C1 segment of cervical spinal cord (tissue), 14 donors: ENCODE measurements at regions not wholly inside any gene's neighbourhood (a gene's known extent, or its start where the extent isn't known, plus 50 kb on each side); places are given as distances from the start of the nearest gene placed in this dataset.
A peak's percentile ranks its signal among the peaks of the same experiment; 100 is the strongest.

Experiments used
- DNase-seq, 14 donors: peaks; one replicate each; lab custom pipeline; 2025; lab: John Stamatoyannopoulos, UW

DNA sequence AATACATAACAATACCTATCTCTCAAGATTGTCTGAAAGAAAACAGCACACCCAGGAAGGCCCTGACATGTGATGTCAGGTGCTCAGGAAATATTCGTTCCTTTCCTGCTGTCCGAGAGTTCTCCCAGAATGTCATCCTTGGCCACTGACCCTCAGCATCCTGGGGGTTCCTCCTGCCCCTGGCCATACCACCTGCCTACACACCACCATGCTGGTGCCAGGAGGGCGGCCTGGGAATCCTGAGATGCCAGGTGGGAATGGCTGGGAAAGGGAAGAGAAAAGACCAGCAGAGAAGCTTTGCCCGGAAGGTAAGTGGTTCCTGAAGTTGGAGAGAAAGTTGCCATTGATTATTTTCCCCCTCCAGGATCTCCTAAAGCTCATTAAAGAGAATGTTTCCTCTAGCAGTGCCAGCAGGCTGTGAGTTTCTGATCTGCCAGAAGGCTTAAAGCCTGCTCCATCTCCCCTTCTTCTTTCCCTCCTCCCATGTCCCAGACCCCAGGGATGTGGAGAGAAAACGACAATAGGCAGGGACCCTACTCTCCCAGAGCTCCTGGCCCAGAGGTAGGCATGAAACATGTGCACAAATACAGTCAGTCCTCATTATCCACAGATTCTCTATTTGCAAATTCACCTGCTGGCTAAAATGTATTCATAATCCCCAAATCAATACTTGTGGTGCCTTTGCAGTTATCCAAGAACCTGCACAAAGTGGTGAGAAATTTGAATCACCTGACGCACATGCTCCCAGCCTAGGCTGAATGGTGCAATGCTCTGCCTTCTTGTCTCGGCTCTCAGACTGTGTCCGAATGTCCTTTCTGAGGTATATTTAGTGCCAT lies 147.1 kb upstream of the MYCN start:
- no peak for DNase-seq

DNA sequence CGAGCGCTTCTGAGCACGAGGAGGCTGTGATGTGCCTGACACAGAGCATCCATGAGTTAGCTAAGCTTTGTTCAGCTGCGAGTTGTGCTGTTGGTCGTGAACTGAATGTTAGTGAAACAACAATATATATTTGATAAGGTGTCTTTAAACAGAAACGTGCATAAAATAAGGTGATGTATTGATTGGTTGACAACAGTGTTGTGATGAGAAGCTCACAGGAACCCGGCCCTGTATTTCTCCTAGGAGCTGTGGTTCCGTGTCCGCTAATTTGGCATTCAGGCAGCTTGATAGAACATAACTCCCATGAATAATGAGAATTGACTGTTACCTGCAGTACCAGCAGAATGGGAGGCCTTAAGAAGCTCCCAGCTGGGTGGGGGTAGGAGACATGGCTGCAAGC lies 146.4 kb upstream of the MYCN start:
- DNase-seq = no peak

DNA sequence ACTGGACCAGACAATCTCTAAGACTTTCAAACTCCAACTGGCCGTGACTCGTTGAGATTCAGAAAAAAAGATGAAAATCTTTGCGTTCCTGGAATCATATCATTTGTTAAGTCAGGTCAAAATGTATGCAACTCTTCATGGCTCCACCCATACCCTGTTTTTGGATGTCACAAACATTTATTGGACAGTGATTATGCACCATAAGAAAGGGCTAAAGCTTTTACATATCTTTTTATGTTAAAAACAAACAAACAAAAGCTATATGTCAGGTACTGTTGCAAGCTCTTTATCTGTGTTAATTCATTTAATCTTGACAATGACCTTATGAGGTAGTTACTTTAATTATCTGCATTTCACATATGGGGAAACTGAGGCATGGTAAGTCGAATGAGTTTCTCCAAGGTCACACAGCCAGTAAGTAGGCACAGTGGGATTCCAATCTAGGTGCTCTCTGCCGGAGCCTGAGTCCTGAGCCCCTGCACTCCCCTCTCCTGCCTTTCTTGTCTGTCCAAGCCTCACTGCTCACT lies 145.7 kb upstream of the MYCN start:
- no peak for DNase-seq

DNA sequence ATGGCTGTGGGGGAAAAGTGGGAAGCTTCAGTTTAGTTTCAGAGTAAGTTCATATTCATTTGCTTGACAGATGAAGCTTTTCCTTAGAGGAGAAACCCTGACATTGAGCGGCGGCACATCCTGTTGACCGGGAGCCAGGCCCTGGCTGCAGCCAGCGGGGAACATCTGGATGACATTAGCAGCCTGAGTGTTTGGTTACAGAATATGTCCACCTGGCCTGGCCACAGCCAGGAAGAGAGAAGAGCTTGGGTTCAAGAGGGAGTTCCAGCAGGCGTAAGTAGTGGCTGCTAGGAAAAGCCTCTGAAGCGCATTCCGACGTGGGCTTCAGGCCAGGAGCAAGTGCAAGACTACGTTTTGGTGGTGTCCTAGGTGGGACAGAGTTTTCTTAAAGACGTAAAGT lies 144.9 kb upstream of the MYCN start:
- no peak for DNase-seq

DNA sequence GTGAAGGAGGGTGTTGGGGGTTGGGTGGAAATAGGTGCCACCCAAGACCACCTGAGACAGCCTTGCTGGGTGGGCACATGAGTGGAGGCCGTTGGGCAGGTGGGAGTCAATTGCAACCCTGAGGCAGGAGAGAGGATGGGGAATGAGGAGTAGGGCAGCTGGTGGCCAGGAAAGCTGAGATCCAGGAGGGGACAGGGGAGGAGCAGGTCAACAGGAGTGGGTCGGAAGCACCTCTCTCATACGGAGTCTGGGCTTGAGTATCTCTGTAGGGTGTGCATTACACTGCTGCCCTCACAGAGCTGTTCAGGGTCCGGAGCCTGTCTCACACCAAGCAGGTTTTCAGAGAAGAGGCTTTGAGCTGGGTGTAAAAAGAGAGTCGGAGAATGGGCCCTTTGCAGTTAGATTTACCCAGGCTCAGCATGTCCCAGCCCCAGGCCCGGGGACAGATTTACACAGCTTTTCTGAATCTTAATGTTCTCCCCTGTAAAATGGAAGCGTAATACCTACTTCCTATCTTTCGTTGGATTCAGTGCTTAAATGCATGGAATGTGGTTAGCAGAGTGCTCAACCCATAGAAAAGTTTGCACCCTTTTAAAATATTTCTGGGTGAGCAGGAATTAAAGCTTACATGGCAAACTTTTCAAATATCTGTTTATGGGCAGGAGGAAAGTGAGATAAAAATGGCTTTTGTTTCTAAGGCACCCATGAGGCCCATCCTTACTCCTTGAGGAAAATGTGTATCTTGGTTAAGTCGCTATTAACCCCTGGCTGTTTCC lies 144.0 kb upstream of the MYCN start:
- no peak for DNase-seq

DNA sequence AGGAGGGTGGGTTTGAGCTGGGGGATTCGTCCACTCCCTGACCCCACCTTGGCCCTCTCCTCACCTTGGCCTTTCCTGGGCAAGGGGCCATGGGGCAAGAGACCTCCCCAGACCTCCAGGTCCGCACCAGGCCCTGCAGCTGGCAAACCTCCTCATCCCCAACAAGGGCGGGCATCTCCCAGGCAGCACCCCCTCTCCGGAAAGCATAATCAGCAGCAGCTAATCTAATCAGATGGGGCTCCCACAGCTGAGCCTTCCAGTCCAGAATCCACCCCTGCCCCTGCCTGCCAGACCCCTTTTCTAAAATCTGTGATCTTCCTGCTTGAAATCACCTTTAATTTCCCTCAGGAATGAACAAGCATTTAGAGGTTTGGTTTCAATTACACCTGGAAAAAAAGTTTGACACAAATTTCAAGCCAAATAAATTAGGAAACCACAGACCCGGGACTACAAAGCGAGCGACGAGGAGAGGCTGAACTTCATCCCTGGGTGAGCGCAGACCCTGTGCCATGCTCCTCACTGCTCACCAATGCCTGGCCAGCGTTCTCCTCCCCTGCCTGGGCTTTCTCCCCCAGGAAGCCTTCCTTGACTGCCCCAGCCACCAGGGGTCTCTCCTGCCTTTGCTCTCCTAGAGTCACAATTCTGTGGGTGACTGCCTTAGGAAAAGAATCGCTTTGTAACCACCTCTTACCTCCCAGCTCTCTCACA lies 143.0 kb upstream of the MYCN start:
- DNase-seq = no peak

DNA sequence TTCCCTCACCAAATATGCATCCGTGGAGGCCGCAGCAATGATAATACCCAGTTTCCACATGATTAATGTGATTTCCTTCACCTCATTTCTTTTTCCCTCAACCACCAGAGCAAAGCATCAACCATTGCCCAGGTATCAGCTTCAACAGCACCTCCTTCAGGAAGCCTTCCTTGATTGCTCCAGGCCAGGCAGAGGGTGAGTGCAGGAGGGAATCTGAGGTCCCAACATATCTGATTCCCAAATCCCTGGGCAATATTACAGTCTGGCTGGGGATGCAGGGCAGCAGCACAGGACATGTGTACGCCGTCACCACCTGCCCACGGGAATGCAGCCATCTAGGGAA lies 142.4 kb upstream of the MYCN start:
- no peak for DNase-seq

DNA sequence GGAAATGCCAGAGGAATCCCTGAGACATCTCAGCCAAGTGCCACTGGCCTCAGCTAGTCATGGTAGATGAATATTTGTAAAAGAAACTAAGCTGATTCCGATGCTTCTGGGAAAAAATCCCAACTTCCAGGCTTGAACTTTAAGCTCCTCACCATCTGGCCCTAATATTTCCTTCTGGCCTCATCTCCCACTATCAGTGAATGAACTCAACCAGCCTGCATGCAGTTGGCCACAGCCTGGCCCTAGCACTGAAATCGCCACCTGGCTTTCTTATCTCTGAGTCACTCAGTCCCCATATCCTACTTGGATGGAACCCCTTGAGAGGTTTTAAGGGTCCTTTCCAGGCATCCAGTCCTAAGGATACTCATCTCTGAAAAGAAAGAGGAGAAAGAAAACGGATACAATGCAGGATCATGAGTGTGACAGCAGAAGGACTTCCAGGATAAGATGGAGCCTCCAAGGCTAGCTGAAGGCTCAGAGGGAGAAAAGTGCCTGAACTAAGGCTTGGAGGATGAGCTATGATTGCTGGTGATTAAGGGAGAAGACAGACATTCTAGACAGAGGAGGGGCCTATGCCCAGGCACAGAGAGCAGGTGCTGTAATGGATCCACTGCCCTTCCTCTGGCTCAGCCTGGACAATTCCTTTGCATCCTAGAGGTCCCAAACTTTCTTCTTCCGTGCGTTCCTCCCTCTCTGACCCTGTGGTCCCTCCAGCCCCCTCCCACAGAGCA lies 141.5 kb upstream of the MYCN start:
- DNase-seq = no peak

DNA sequence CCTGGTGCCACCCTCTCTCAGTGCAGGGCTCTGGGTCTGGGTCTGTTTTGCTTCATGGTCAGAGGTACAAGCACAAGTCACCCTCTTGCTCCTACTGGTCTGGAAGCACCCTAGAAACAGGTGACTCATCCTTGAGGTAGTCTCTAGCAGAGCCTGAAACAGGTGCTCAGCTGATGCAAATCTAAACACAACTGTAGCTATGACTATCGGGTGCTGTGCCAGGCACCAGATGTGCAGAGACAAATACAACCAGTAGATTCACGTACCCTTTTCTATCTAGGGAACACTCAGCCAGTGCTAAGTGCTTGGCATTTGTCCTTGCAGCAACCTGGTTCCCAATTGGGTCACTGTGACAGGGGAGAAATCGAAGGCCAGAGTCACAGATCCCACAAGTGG lies 140.9 kb upstream of the MYCN start:
- no peak for DNase-seq

DNA sequence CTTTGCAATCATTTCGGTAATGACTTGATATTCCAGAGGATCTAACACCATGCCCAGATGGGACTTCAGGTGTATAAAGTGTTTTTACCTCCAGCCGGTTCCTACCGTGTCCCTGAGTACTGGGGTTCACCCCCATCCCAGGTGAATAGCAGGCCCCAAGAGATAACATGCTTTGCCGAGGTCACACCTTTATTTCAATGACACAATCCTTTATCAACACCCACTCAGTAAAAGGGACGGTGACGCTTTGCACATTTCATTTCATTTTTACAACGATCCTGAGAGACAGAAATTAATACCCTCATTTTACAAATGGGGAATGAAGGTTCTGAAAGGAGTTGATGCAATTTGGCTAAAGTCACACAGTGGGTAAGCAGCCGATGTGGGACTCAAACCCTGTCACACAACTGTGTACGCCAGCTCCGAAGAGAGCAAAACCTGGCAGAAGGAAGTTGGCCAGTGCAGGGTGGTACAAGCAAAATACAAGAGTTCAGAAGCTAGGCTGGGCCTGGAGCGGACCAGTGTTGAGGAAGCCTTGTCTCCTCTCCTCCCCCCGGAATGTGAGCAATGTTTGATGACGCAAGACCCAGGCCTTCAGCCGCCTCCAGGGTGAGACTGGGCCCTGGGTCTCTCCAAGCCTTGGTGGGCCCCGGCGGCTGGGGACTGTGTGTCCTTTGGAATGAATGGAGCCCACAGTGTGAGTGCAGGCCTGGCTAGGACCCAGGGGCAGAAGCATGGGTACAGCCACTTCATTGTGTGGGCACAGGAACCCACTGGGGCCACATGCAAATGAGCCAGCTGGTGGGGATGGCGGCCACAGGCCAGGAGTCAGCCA lies 139.6 kb upstream of the MYCN start:
- peak in 13 of 14 donors; percentile 9 to 93 (median 76) for DNase-seq

DNA sequence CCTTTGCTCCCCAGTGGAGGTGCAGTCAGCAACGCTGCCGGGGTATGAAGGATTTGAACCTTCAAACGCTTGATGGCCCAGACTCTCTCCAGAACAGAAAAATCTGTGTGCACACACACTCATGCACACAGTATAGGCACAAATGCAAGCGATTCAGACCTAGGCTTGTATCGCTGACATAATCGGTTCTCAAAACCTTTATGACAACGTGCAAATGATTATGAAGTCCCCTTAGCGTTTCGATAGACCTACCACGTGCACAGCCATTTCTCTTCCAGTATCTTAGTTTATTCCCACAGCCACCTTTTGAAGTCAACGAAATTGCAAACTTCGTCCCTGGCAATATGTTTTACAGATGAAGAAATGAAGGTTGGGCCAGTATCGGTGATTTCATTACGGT lies 138.9 kb upstream of the MYCN start:
- DNase-seq = no peak

DNA sequence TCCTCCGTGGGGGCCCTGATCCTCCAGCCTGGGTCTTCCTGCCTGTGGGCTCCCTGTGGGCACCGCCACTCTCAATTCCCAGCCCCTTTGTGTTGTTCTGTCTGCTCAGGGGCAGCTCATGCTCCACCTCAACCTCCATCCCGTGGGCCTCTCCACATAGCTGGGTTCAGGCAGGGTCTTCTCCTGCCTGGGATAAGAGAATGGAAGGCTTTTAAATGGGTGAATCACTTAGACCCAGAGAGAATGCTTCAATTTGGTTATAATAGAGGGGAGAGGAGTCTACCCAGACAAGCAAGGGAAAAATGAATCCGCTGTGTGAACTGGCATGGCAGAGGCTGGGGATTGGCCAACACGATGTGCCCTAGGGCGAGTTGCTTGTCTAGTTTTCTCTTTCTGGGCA lies 138.4 kb upstream of the MYCN start:
- DNase-seq = no peak

DNA sequence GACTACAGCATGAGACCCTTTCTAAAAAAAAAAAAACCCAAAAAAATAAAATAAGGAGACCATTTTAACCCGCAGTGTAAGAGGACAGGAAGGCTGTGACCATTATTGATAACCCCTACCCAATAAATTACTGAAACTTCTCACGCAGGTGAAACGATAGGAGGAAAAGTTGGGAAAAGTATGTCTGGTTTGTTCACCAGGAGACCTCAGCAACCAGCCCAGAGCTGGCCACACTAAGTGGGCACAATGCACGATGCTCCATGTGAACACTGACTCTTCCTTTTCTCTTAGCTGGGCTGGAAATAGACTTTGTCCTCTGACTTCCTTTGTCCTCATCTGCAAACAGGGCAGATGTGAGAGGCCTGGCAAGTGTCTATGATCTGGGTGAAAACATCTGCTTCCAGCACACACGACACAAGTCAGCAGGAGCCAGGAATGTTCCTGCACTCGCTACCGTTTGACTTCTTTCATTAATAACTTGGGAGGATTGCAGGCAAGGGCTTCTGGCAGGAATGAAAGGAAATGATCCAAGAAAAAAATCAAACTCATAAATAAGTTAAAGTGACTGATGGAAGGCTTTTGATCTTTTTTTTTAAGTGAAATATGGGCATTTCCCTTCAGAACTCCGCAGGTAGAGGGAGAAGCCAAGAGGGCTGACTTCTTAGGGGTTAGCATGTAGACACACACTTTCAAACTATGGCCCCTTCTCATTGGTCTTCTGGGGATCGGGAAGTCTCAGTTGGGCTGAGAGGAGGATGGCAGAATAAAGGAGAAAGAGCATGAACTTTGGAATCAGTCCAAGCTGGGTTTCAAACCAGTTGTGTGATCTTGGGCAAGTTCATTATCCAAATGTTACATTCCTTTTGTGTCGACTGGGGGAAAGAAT lies 137.4 kb upstream of the MYCN start:
- DNase-seq = peak in 1 of 14 donors; percentile 10

DNA sequence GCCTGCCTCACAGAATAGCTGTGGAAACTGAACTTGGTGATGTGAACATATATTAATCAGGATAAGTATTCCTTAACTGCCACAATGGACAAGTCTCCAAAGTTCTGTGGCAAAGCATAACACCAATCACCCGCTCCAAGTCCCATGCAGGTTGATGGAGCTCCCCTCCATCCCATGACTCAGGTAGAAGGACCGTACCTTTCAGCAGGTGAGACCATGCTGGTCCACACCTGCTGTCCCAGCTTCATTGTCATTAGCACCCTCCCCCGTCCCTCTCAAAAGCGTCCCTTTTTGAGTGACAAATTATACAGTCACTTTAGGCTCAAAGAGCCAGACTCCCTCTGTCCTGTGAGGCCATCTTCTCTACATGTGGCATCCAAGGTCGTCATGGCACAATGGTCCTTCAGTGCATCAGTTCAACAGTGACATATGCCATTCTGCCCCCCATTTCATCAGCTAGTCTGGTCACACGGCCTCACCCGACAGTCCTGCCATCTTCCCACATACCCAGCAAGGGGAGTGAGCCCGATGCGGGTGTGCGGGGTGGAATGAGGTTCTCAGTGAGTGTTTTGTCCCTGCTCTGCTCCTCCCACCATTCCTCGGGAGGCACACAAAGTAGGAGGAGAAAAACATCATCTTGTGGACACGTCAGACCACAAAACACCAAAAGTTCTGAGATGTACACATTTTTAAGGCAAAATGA lies 136.7 kb upstream of the MYCN start:
- no peak for DNase-seq

DNA sequence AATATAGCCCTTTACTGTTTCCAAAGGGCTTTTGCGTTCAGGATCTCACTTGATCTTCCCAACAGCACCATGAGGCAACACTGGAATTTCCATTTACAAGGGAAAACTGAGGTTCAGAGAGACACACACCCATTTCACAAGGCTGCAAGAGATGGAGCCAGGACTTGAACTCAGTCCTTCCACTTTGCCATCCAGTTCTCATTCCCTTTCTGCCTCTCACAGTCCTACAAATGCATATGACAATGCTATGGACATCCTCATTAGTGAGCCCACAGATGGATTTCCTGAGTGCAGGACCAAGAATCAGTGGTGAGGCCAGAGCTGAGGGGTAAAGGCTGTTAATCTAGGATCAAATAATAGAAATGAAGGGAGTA lies 136.1 kb upstream of the MYCN start:
- no peak for DNase-seq

DNA sequence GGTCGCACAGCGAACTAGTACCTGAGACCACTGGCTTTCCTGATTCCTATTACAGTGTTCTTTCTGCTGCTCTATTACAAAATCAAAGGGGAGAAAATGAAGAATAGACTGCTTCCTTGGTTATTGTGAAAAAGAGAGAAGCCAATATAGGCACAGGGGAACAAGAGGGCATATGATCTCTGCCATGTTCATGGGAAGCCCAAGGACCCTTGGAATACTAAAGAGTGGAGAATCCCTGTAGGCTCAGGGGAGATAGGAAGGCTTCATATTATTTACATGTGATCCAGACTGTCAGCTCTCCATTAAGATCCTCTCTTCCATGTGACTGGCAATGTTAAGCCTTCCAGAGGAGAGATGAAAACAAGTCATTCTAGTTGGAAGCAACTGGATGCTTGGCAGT lies 135.7 kb upstream of the MYCN start:
- DNase-seq = no peak

DNA sequence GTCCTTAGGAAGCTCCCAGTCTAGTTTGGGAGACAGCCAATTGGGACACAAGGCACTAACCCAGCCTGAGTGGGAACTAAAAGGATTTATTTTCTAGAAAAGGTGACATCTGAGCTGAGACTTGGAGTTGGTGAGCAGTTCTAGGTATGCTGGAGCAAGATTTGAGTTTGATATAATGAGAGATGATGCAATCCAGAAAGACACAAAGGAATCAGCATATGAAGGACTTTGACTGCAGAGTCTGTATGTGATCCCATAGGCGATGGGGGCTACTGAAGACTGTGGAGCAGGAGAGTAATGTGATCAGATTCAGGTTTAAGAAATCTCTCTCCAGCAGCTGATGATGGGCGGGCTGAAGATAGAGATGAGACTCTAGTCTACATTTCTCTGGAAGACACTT lies 135.1 kb upstream of the MYCN start:
- no peak for DNase-seq

DNA sequence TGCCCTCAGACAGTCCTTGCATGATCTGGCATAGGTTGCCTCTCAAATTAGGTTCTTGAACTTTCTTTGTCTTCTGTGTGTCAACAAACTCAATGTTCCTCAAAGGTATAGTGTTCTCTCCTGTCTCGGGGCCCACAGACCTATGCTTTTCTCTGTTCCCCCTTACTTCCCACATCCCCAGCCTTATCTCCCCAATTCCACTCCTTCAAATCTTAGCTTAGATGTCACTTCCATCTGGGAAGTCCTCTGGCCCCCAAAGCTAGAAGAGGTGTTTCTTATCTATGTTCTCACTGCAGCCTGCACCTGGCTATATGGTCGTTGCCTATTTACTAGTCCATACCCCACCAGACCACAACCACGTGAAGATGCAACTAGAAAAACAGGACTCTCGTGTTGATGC lies 134.6 kb upstream of the MYCN start:
- no peak for DNase-seq

DNA sequence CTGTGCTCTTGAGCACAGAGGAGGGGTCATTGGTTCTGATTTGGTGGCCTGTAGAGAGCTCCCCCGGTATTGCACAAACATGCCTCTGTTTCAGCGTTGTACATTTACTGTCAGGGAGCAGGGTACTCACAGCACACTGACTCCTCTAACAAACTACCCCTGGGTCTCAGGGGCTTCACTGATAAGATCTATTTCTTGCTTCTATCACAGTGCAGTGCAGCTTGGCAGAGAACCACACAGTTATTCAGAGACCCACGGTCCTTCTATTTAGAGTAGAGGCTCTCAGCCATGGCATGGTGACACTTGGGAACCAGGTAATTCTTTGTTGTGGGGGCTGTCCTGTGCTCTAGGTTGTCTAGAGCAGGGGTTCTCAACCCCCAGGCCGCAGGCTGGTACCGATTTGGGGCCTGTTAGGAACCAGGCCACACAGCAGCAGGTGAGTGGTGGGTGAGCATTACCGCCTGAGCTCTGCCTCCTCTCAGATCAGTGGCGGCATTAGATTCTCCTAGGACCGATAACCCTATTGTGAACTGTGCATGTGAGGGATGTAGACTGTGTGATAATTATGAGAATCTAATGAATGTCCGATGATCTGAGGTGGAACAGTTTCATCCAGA lies 133.4 kb upstream of the MYCN start:
- no peak for DNase-seq
